Panc1 (cell line): ENCODE measurements at regions not wholly inside any gene's neighbourhood (a gene's known extent, or its start where the extent isn't known, plus 50 kb on each side); places are given as distances from the start of the nearest gene placed in this dataset.

Source experiments
- ATAC-seq: fragments of 200-7000 bp; cut with Tn5 transposase; 2 replicates; pipeline ENCODE4 v1.9.1; 2020; ENCODE audit warnings: mild to moderate bottlenecking, moderate library complexity
- BruUV-seq: library from RNA; stranded (reverse); fragments of 400-500 nt; replicated peaks from 2 replicates; lab custom pipeline; 2021; lab: Mats Ljungman, UMichigan
- CTCF ChIA-PET: fragments of 300-600 bp; sonication (Branson Sonifier 250); formaldehyde crosslinking; loops from one replicate; lab custom pipeline; 2022; ENCODE audit warnings: antibody characterized with exemption; lab: Charles Lee
- POLR2A ChIA-PET: fragments of 300-600 bp; sonication (Branson Sonifier 250); formaldehyde crosslinking; loops from one replicate; lab custom pipeline; 2022; ENCODE audit warnings: antibody characterized with exemption; lab: Charles Lee
- DNase-seq: peaks from one replicate; pipeline ENCODE4 v3.0.0-alpha.2; 2010; ENCODE audit warnings: low read depth, low spot score
- H3K27ac ChIP-seq: 2 replicates; pipeline ENCODE4 v1.5.1; 2011; ENCODE audit warnings: mild to moderate bottlenecking, low read length, inconsistent platforms
- H3K27me3 ChIP-seq: fragments of 200-500 bp; sonication (Bioruptor generic); 2 replicates; pipeline ENCODE4 v1.6.0; 2014; ENCODE audit warnings: low read length, inconsistent platforms; ENCODE audit not compliant: control insufficient read depth, insufficient read depth
- H3K36me3 ChIP-seq: fragments of 200-500 bp; sonication (Bioruptor generic); 2 replicates; pipeline ENCODE4 v1.5.1; 2014; ENCODE audit warnings: inconsistent platforms, mild to moderate bottlenecking, low read length, moderate library complexity; ENCODE audit not compliant: control insufficient read depth, insufficient read depth
- H3K4me1 ChIP-seq: 2 replicates; pipeline ENCODE4 v1.5.1; 2011; ENCODE audit warnings: inconsistent platforms, mild to moderate bottlenecking, low read length, moderate library complexity; ENCODE audit not compliant: control insufficient read depth, insufficient read depth
- H3K4me3 ChIP-seq, 2 experiments: 2 replicates each; pipeline ENCODE4 v1.5.1; 2011 to 2012; ENCODE audit warnings: low read depth in 2 of 2, low read length in 2 of 2, mild to moderate bottlenecking in 2 of 2, inconsistent platforms in 1 of 2, moderate library complexity in 1 of 2
- H3K9me3 ChIP-seq: fragments of 200-500 bp; sonication (Bioruptor generic); 2 replicates; pipeline ENCODE4 v1.5.1; 2014; ENCODE audit warnings: low read depth, mild to moderate bottlenecking, inconsistent platforms, low read length, moderate library complexity; ENCODE audit not compliant: control insufficient read depth, insufficient read depth
- CTCF ChIP-seq: fragments of 450-650 bp; IDR thresholded peaks from 2 replicates; pipeline ENCODE4 v1.5.1; 2017; ENCODE audit warnings: mild to moderate bottlenecking
- POLR2AphosphoS5 ChIP-seq: IDR thresholded peaks from 2 replicates; pipeline ENCODE4 v1.6.1; 2012; ENCODE audit warnings: mild to moderate bottlenecking, low read depth, low read length, moderate library complexity
- SIN3A ChIP-seq: IDR thresholded peaks from 2 replicates; pipeline ENCODE4 v1.6.1; 2012; ENCODE audit warnings: low read depth, mild to moderate bottlenecking, low read length, moderate library complexity, borderline replicate concordance; ENCODE audit not compliant: insufficient read depth
- TCF7L2 ChIP-seq: IDR thresholded peaks from 2 replicates; pipeline ENCODE4 v1.6.1; 2011; ENCODE audit warnings: mild to moderate bottlenecking, low read depth, low read length, inconsistent platforms
- in situ Hi-C: cut with HindIII; loops from 2 replicates; pipeline ENCODE4 v1.10.0; 2016; ENCODE audit warnings: low sequenced_read_pairs, low pct_unique_long_range_greater_than_20kb
- intact Hi-C: fragments of 100-400 bp; cut with micrococcal nuclease; formaldehyde crosslinking; loops from one replicate; pipeline ENCODE4 v1.10.0; 2022; ENCODE audit not compliant: unreplicated experiment
- TF ChIP-seq, protein P1 (sequence below), 2 experiments: IDR thresholded peaks; 2 replicates each; pipeline ENCODE4 v1.6.1; 2011 to 2012; ENCODE audit warnings: low read depth in 2 of 2, control low read depth in 1 of 2, low read length in 1 of 2, mild to moderate bottlenecking in 1 of 2, moderate library complexity in 1 of 2; ENCODE audit not compliant: insufficient read depth in 1 of 2

DNA sequence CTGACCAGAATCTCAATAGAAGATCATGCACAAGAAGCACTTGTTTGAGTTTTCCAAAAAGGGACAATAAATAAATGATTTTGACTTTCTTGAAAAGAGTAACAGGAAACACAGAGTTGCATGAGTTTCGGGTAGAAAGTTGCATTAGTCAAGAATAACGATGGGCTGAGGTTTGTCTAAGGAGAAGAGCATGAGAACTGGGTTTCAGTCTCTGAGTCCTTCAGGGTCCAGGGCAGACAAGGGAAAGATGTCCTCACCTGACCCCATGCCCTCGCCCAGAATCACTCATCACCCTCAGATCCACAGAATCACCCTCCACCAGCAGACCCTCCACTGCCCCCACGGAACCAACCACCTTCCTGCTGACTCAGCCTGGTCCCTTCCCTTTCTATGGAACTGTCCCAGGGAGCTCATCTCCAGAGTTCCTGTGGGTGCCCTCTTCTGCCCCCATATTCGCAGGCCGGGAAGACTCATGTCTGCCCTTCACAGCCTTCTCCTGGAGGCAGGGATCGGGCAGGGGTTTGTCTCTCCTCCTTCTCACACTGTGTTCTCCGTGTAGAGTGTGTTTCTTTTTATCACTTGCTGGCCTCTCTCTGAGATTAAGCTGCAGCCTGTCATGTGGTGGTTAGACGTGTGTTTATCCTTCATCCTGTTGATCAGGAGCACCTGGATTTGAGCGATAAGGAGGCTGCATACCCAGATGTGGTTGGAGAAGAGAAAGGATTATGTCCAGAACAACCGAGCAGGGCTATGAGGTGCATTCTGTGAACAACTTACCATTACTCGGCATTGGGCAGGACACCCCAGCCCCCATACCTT is 442.6 kb downstream of the MAT2B start:
- in situ Hi-C loops, result no loop called here
- intact Hi-C loops, result no loop called here
- TF ChIP-seq TCF7L2, result no peak
- TF ChIP-seq, protein P1, sequence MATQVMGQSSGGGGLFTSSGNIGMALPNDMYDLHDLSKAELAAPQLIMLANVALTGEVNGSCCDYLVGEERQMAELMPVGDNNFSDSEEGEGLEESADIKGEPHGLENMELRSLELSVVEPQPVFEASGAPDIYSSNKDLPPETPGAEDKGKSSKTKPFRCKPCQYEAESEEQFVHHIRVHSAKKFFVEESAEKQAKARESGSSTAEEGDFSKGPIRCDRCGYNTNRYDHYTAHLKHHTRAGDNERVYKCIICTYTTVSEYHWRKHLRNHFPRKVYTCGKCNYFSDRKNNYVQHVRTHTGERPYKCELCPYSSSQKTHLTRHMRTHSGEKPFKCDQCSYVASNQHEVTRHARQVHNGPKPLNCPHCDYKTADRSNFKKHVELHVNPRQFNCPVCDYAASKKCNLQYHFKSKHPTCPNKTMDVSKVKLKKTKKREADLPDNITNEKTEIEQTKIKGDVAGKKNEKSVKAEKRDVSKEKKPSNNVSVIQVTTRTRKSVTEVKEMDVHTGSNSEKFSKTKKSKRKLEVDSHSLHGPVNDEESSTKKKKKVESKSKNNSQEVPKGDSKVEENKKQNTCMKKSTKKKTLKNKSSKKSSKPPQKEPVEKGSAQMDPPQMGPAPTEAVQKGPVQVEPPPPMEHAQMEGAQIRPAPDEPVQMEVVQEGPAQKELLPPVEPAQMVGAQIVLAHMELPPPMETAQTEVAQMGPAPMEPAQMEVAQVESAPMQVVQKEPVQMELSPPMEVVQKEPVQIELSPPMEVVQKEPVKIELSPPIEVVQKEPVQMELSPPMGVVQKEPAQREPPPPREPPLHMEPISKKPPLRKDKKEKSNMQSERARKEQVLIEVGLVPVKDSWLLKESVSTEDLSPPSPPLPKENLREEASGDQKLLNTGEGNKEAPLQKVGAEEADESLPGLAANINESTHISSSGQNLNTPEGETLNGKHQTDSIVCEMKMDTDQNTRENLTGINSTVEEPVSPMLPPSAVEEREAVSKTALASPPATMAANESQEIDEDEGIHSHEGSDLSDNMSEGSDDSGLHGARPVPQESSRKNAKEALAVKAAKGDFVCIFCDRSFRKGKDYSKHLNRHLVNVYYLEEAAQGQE (IDR thresholded peaks at IDR 0.05; ENCODE audit: insufficient read depth in 1 of 2, low read depth in 2 of 2, low read length in 1 of 2), result no peak
- no peak for TF ChIP-seq POLR2AphosphoS5
- no peak for TF ChIP-seq CTCF
- no peak for TF ChIP-seq SIN3A
- no peak overlapping the region for H3K4me3 ChIP-seq
- no peaks in the 10 kb centered on the region for H3K36me3 ChIP-seq
- CTCF ChIA-PET, result no interaction called here
- H3K4me1 ChIP-seq, result no peaks in the 10 kb centered on the region
- H3K9me3 ChIP-seq, result no peaks in the 10 kb centered on the region
- no TSS peak for BruUV-seq
- H3K27ac ChIP-seq, result no peak overlapping the region
- DNase-seq (no peak), ATAC-seq (no peak)
- no peaks in the 10 kb centered on the region for H3K27me3 ChIP-seq
- POLR2A ChIA-PET, result no interaction called here

GRCh38 chr5:163950248-163950647 is 444.8 kb downstream of the MAT2B start:
- TF ChIP-seq POLR2AphosphoS5 (no peak), CTCF (no peak), SIN3A (no peak), TCF7L2 (no peak)
- TF ChIP-seq, protein P1 (IDR thresholded peaks at IDR 0.05; ENCODE audit: insufficient read depth in 1 of 2, low read depth in 2 of 2, low read length in 1 of 2), result no peak
- no peaks in the 10 kb centered on the region for H3K9me3 ChIP-seq
- no peaks in the 10 kb centered on the region for H3K4me1 ChIP-seq
- ATAC-seq (no peak), DNase-seq (no peak)
- ChIA-PET CTCF (no interaction called here), POLR2A (no interaction called here)
- H3K36me3 ChIP-seq, result no peaks in the 10 kb centered on the region
- intact Hi-C loops (no loop called here), in situ Hi-C loops (no loop called here)
- H3K4me3 ChIP-seq, result no peak overlapping the region
- no peaks in the 10 kb centered on the region for H3K27me3 ChIP-seq
- BruUV-seq, result no TSS peak
- H3K27ac ChIP-seq, result no peak overlapping the region
